Mucosa of stomach (tissue), 1 donor: ENCODE measurements at regions not wholly inside any gene's neighbourhood (a gene's known extent, or its start where the extent isn't known, plus 50 kb on each side); places are given as distances from the start of the nearest gene placed in this dataset.
"Not testable (repeated sequence)": the region's sequence is repeated elsewhere in the genome, so short reads cannot be mapped to it uniquely, and the experiment has no call there.

Experiments
- H3K27me3 ChIP-seq: one replicate; pipeline ENCODE4 v1.7.0; 2013; ENCODE audit warnings: mild to moderate bottlenecking, low read length; ENCODE audit not compliant: control insufficient read depth, insufficient read depth
- H3K36me3 ChIP-seq: one replicate; pipeline ENCODE4 v1.7.0; 2013; ENCODE audit warnings: low read length; ENCODE audit not compliant: control insufficient read depth, insufficient read depth
- H3K4me1 ChIP-seq: one replicate; pipeline ENCODE4 v1.7.0; 2013; ENCODE audit warnings: mild to moderate bottlenecking, low read length; ENCODE audit not compliant: control insufficient read depth, insufficient read depth
- H3K4me3 ChIP-seq: one replicate; pipeline ENCODE4 v1.7.0; 2013; ENCODE audit warnings: low read length
- H3K9ac ChIP-seq: one replicate; pipeline ENCODE4 v1.7.0; 2013; ENCODE audit warnings: mild to moderate bottlenecking, low read length, moderate library complexity
- H3K9me3 ChIP-seq: one replicate; pipeline ENCODE4 v1.7.0; 2013; ENCODE audit warnings: mild to moderate bottlenecking, low read length, moderate library complexity; ENCODE audit not compliant: control insufficient read depth
- donor health status: Pancreatic carcinoma.

GRCh38 chr7:24073651-24074420, 210.2 kb upstream of the NPY start:
- H3K4me3 ChIP-seq: no peak overlapping the region
- no peaks in the 10 kb centered on the region for H3K27me3 ChIP-seq
- H3K9ac ChIP-seq: no peak overlapping the region
- H3K36me3 ChIP-seq: no peaks in the 10 kb centered on the region
- H3K4me1 ChIP-seq: peaks cover 8% of the 10 kb centered on the region
- H3K9me3 ChIP-seq: no peaks in the 10 kb centered on the region

- Histone ChIP-seq H3K36me3 (no peaks in the 10 kb centered on the region), H3K4me1 (peaks cover 8% of the 10 kb centered on the region), H3K27me3 (no peaks in the 10 kb centered on the region), H3K4me3 (no peak overlapping the region), H3K9me3 (no peaks in the 10 kb centered on the region), H3K9ac (peak overlapping the region; percentile 41)
Measured at GRCh38 chr7:24075426-24075810, 208.6 kb upstream of the NPY start.

- H3K4me1 ChIP-seq: no peaks in the 10 kb centered on the region
- no peak overlapping the region for H3K9ac ChIP-seq
- H3K9me3 ChIP-seq: no peaks in the 10 kb centered on the region
- H3K27me3 ChIP-seq: no peaks in the 10 kb centered on the region
- H3K36me3 ChIP-seq: no peaks in the 10 kb centered on the region
- H3K4me3 ChIP-seq: no peak overlapping the region
Measured at GRCh38 chr7:24082826-24083225, 201.2 kb upstream of the NPY start.

GRCh38 chr7:24102988-24103387, 181.0 kb upstream of the NPY start:
- H3K36me3 ChIP-seq: no peaks in the 10 kb centered on the region
- no peak overlapping the region for H3K4me3 ChIP-seq
- no peaks in the 10 kb centered on the region for H3K27me3 ChIP-seq
- peaks cover 5% of the 10 kb centered on the region for H3K9me3 ChIP-seq
- H3K4me1 ChIP-seq: no peaks in the 10 kb centered on the region
- H3K9ac ChIP-seq: no peak overlapping the region

- H3K9ac ChIP-seq: no peak overlapping the region
Measured at GRCh38 chr7:24108906-24109376, 175.0 kb upstream of the NPY start.

GRCh38 chr7:24110056-24110455, 173.9 kb upstream of the NPY start:
- H3K4me1 ChIP-seq: no peaks in the 10 kb centered on the region
- no peaks in the 10 kb centered on the region for H3K9me3 ChIP-seq
- H3K27me3 ChIP-seq: no peaks in the 10 kb centered on the region

More at GRCh38 chr7:24108906-24109376, 175.0 kb upstream of the NPY start:
- Histone ChIP-seq H3K4me3 (no peak overlapping the region), H3K27me3 (no peaks in the 10 kb centered on the region), H3K9me3 (no peaks in the 10 kb centered on the region), H3K4me1 (no peaks in the 10 kb centered on the region), H3K36me3 (no peaks in the 10 kb centered on the region)

GRCh38 chr7:24113506-24113905, 170.5 kb upstream of the NPY start:
- peaks cover 12% of the 10 kb centered on the region for H3K4me1 ChIP-seq
- H3K9me3 ChIP-seq: no peaks in the 10 kb centered on the region
- H3K27me3 ChIP-seq: no peaks in the 10 kb centered on the region
- H3K9ac ChIP-seq: no peak overlapping the region
- no peak overlapping the region for H3K4me3 ChIP-seq
- H3K36me3 ChIP-seq: no peaks in the 10 kb centered on the region

More at GRCh38 chr7:24110056-24110455, 173.9 kb upstream of the NPY start:
- no peak overlapping the region for H3K4me3 ChIP-seq
- no peak overlapping the region for H3K9ac ChIP-seq
- no peaks in the 10 kb centered on the region for H3K36me3 ChIP-seq

- Histone ChIP-seq H3K36me3 (no peaks in the 10 kb centered on the region), H3K9me3 (no peaks in the 10 kb centered on the region), H3K4me1 (peaks cover 12% of the 10 kb centered on the region), H3K4me3 (no peak overlapping the region), H3K27me3 (no peaks in the 10 kb centered on the region), H3K9ac (no peak overlapping the region)
Measured at GRCh38 chr7:24115661-24116060, 168.3 kb upstream of the NPY start.

GRCh38 chr7:24117903-24118499, 166.0 kb upstream of the NPY start:
- not testable (repeated sequence) for H3K9ac ChIP-seq, H3K9me3 ChIP-seq, H3K27me3 ChIP-seq, H3K36me3 ChIP-seq
- peaks cover 12% of the 10 kb centered on the region for H3K4me1 ChIP-seq
- peak overlapping the region; percentile 22 for H3K4me3 ChIP-seq

- Histone ChIP-seq H3K9ac (no peak overlapping the region), H3K4me1 (peaks cover 12% of the 10 kb centered on the region), H3K36me3 (no peaks in the 10 kb centered on the region), H3K9me3 (no peaks in the 10 kb centered on the region), H3K4me3 (no peak overlapping the region), H3K27me3 (no peaks in the 10 kb centered on the region)
Measured at GRCh38 chr7:24119852-24120251, 164.1 kb upstream of the NPY start.

- peaks cover 4% of the 10 kb centered on the region for H3K4me1 ChIP-seq
- H3K9me3 ChIP-seq: no peaks in the 10 kb centered on the region
- no peaks in the 10 kb centered on the region for H3K27me3 ChIP-seq
- no peaks in the 10 kb centered on the region for H3K36me3 ChIP-seq
- H3K9ac ChIP-seq: no peak overlapping the region
- H3K4me3 ChIP-seq: no peak overlapping the region
Measured at GRCh38 chr7:24123076-24123475, 160.9 kb upstream of the NPY start.

GRCh38 chr7:24125765-24126164, 158.2 kb upstream of the NPY start:
- H3K4me3 ChIP-seq: no peak overlapping the region
- no peak overlapping the region for H3K9ac ChIP-seq
- no peaks in the 10 kb centered on the region for H3K27me3 ChIP-seq
- H3K36me3 ChIP-seq: no peaks in the 10 kb centered on the region
- H3K9me3 ChIP-seq: no peaks in the 10 kb centered on the region
- no peaks in the 10 kb centered on the region for H3K4me1 ChIP-seq
